HepG2 (cell line): ENCODE measurements at regions not wholly inside any gene's neighbourhood (a gene's known extent, or its start where the extent isn't known, plus 50 kb on each side); places are given as distances from the start of the nearest gene placed in this dataset.

Source experiments
- HNF4A ChIP-seq: sonication (generic); formaldehyde crosslinking; IDR thresholded peaks from 2 replicates; pipeline ENCODE4 v1.4.0; 2020; ENCODE audit warnings: missing genetic modification reagents
- HNRNPH1 ChIP-seq: fragments of 200-400 bp; formaldehyde crosslinking; optimal IDR thresholded peaks from 2 replicates; pipeline ENCODE3; 2017; ENCODE audit warnings: mild to moderate bottlenecking, low read depth, low read length
- NONO ChIP-seq, 2 experiments: fragments of 450-650 bp in 1 of 2; sonication (generic) in 1 of 2; formaldehyde crosslinking in 1 of 2; IDR thresholded peaks in 1 of 2; conservative IDR thresholded peaks in 1 of 2; 2 replicates each; pipeline versions ENCODE4 v1.6.1 to v1.8.0; 2017 to 2022; ENCODE audit warnings: mild to moderate bottlenecking in 1 of 2, missing genetic modification reagents in 1 of 2, moderate library complexity in 1 of 2
- PBX2 ChIP-seq: IDR thresholded peaks from 2 replicates; pipeline ENCODE4 v1.6.1; 2016; ENCODE audit warnings: control low read depth
- ZNF234 ChIP-seq: sonication (generic); formaldehyde crosslinking; conservative IDR thresholded peaks from 2 replicates; pipeline ENCODE4 v1.5.1; 2020; ENCODE audit warnings: mild to moderate bottlenecking, missing genetic modification reagents
- TF ChIP-seq, protein P1 (sequence below): sonication (generic); formaldehyde crosslinking; IDR thresholded peaks from 2 replicates; pipeline ENCODE4 v1.5.0; 2020; ENCODE audit warnings: mild to moderate bottlenecking, missing genetic modification reagents, moderate library complexity

- TF ChIP-seq HNRNPH1: no peak
- TF ChIP-seq NONO (IDR thresholded peaks at IDR 0.05): no peak
- TF ChIP-seq NONO (CRISPR knock-in tag; conservative IDR thresholded peaks at IDR 0.05): no peak
- no peak for TF ChIP-seq PBX2 (CRISPR knock-in tag)
- TF ChIP-seq ZNF234 (CRISPR knock-in tag): no peak
- TF ChIP-seq, protein P1, sequence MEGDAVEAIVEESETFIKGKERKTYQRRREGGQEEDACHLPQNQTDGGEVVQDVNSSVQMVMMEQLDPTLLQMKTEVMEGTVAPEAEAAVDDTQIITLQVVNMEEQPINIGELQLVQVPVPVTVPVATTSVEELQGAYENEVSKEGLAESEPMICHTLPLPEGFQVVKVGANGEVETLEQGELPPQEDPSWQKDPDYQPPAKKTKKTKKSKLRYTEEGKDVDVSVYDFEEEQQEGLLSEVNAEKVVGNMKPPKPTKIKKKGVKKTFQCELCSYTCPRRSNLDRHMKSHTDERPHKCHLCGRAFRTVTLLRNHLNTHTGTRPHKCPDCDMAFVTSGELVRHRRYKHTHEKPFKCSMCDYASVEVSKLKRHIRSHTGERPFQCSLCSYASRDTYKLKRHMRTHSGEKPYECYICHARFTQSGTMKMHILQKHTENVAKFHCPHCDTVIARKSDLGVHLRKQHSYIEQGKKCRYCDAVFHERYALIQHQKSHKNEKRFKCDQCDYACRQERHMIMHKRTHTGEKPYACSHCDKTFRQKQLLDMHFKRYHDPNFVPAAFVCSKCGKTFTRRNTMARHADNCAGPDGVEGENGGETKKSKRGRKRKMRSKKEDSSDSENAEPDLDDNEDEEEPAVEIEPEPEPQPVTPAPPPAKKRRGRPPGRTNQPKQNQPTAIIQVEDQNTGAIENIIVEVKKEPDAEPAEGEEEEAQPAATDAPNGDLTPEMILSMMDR (CRISPR knock-in tag): no peak
- TF ChIP-seq HNF4A (CRISPR knock-in tag): no peak
These were observed 240.0 kb upstream of the GALNTL6 start for GRCh38 chr4:171573181-171573580.
